ENCODE measurements at regions not wholly inside any gene's neighbourhood (a gene's known extent, or its start where the extent isn't known, plus 50 kb on each side); places are given as distances from the start of the nearest gene placed in this dataset.

GRCh38 chr3:152155246-152156020, 113.3 kb upstream of the MBNL1 start:
- H3K4me3 ChIP-seq (ENCODE audit: control insufficient read depth, low read depth, low read length), result no peak overlapping the region
- TF ChIP-seq CTCF (conservative IDR thresholded peaks at IDR 0.05; ENCODE audit: control insufficient read depth, insufficient read depth, low read depth, low read length), result no peak
- DNase-seq (ENCODE audit: low read depth), result no peak

- TF ChIP-seq CTCF (conservative IDR thresholded peaks at IDR 0.05; ENCODE audit: control insufficient read depth, insufficient read depth, low read depth, low read length), result no peak
- H3K4me3 ChIP-seq (ENCODE audit: control insufficient read depth, low read depth, low read length), result no peak overlapping the region
- no peak for DNase-seq (ENCODE audit: low read depth)
Measured at GRCh38 chr3:152156880-152157279, 111.8 kb upstream of the MBNL1 start.

- DNase-seq (ENCODE audit: low read depth), result no peak
- TF ChIP-seq CTCF (conservative IDR thresholded peaks at IDR 0.05; ENCODE audit: control insufficient read depth, insufficient read depth, low read depth, low read length), result no peak
Measured at GRCh38 chr3:152157337-152157736, 111.4 kb upstream of the MBNL1 start.

GRCh38 chr3:152159328-152159727, 109.4 kb upstream of the MBNL1 start:
- DNase-seq (ENCODE audit: low read depth), result peak; percentile 72
- H3K4me3 ChIP-seq (ENCODE audit: control insufficient read depth, low read depth, low read length), result no peak overlapping the region
- TF ChIP-seq CTCF (conservative IDR thresholded peaks at IDR 0.05; ENCODE audit: control insufficient read depth, insufficient read depth, low read depth, low read length), result no peak

More at GRCh38 chr3:152157337-152157736, 111.4 kb upstream of the MBNL1 start:
- H3K4me3 ChIP-seq (ENCODE audit: control insufficient read depth, low read depth, low read length), result no peak overlapping the region

GRCh38 chr3:152160350-152161011, 108.2 kb upstream of the MBNL1 start:
- H3K4me3 ChIP-seq (ENCODE audit: control insufficient read depth, low read depth, low read length), result no peak overlapping the region
- DNase-seq (ENCODE audit: low read depth), result no peak
- no peak for TF ChIP-seq CTCF (conservative IDR thresholded peaks at IDR 0.05; ENCODE audit: control insufficient read depth, insufficient read depth, low read depth, low read length)

GRCh38 chr3:152172460-152172859, 96.3 kb upstream of the MBNL1 start:
- peak; percentile 44 for DNase-seq (ENCODE audit: low read depth)
- TF ChIP-seq CTCF (conservative IDR thresholded peaks at IDR 0.05; ENCODE audit: control insufficient read depth, insufficient read depth, low read depth, low read length), result no peak
- H3K4me3 ChIP-seq (ENCODE audit: control insufficient read depth, low read depth, low read length), result no peak overlapping the region
